Endodermal cell (in vitro differentiated cells): ENCODE measurements at regions not wholly inside any gene's neighbourhood (a gene's known extent, or its start where the extent isn't known, plus 50 kb on each side); places are given as distances from the start of the nearest gene placed in this dataset.

Source experiments
- DNase-seq: peaks from one replicate; pipeline ENCODE4 v3.0.0-alpha.2; 2017
- H3K27ac ChIP-seq: 2 replicates; pipeline ENCODE4 v1.5.1; 2013; ENCODE audit warnings: mild to moderate bottlenecking, low read depth, low read length, moderate library complexity
- H3K27me3 ChIP-seq: 2 replicates; pipeline ENCODE4 v1.6.1; 2013; ENCODE audit warnings: mild to moderate bottlenecking, low read length, moderate library complexity; ENCODE audit not compliant: insufficient read depth, control insufficient read depth, poor library complexity, severe bottlenecking
- H3K36me3 ChIP-seq: 2 replicates; pipeline ENCODE4 v1.7.0; 2013; ENCODE audit warnings: mild to moderate bottlenecking, low read length, moderate library complexity; ENCODE audit not compliant: control insufficient read depth, insufficient read depth
- H3K4me1 ChIP-seq: one replicate; pipeline ENCODE4 v1.7.0; 2013; ENCODE audit warnings: low read length; ENCODE audit not compliant: control insufficient read depth, insufficient read depth
- H3K4me3 ChIP-seq: 2 replicates; pipeline ENCODE4 v1.5.1; 2013; ENCODE audit warnings: mild to moderate bottlenecking, low read length, moderate library complexity
- H3K9ac ChIP-seq: 2 replicates; pipeline ENCODE4 v1.6.1; 2013; ENCODE audit warnings: mild to moderate bottlenecking, low read length, moderate library complexity; ENCODE audit not compliant: poor library complexity, severe bottlenecking; ENCODE audit errors: extremely low read depth
- H3K9me3 ChIP-seq: 2 replicates; pipeline ENCODE4 v1.6.1; 2013; ENCODE audit warnings: mild to moderate bottlenecking, low read length, moderate library complexity; ENCODE audit not compliant: control insufficient read depth
- H3K27ac Mint-ChIP-seq: 2 replicates; pipeline ENCODE4 v1.8.0; 2020; ENCODE audit warnings: mixed read lengths
- H3K27me3 Mint-ChIP-seq: 2 replicates; pipeline ENCODE4 v1.8.0; 2021; ENCODE audit warnings: mild to moderate bottlenecking, mixed read lengths; ENCODE audit not compliant: insufficient read depth
- H3K36me3 Mint-ChIP-seq: 2 replicates; pipeline ENCODE4 v1.8.0; 2020; ENCODE audit warnings: low read depth, mixed read lengths
- H3K4me1 Mint-ChIP-seq: 2 replicates; pipeline ENCODE4 v1.8.0; 2020; ENCODE audit warnings: mixed read lengths
- H3K4me3 Mint-ChIP-seq: 2 replicates; pipeline ENCODE4 v1.8.0; 2020; ENCODE audit warnings: mild to moderate bottlenecking, moderate library complexity, mixed read lengths
- H3K9me3 Mint-ChIP-seq: 2 replicates; pipeline ENCODE4 v1.8.0; 2020; ENCODE audit warnings: mild to moderate bottlenecking, mixed read lengths
- CTCF ChIP-seq: fragments of 200-600 bp; sonication (generic); conservative IDR thresholded peaks from 2 replicates; pipeline ENCODE4 v1.5.0; 2021; ENCODE audit warnings: antibody characterized with exemption, mild to moderate bottlenecking
- WGBS, 2 experiments: methylation state at CpG; one replicate each; pipeline versions ENCODE4 v1.1.5 to v1.1.7; 2013; ENCODE audit warnings: missing lambda C conversion rate in 2 of 2, mixed read lengths in 1 of 2; ENCODE audit not compliant: insufficient coverage in 1 of 2, insufficient read length in 1 of 2; 5-methylcytosine and 5-hydroxymethylcytosine counted together

- H3K4me1 Mint-ChIP-seq, result peaks cover 10% of the 10 kb centered on the region
- no peaks in the 10 kb centered on the region for H3K36me3 Mint-ChIP-seq
- DNase-seq, result no peak
- no peaks in the 10 kb centered on the region for H3K27me3 Mint-ChIP-seq
- H3K9me3 ChIP-seq, result no peaks in the 10 kb centered on the region
- H3K27ac ChIP-seq, result no peak overlapping the region
- WGBS, 2 experiments, result 93 to 100% methylated on average over 2 to 3 of the region's 3 CpGs
- no peak overlapping the region for H3K9ac ChIP-seq
- no peak overlapping the region for H3K4me3 Mint-ChIP-seq
- no peaks in the 10 kb centered on the region for H3K27me3 ChIP-seq
- H3K27ac Mint-ChIP-seq, result no peak overlapping the region
- H3K4me1 ChIP-seq, result no peaks in the 10 kb centered on the region
- no peaks in the 10 kb centered on the region for H3K9me3 Mint-ChIP-seq
- no peak overlapping the region for H3K4me3 ChIP-seq
- no peaks in the 10 kb centered on the region for H3K36me3 ChIP-seq
- TF ChIP-seq CTCF, result no peak
These were observed 309.0 kb downstream of the CENPC start for GRCh38 chr4:67236318-67236717.

- Mint-ChIP-seq H3K27ac (no peak overlapping the region), H3K4me3 (no peak overlapping the region), H3K9me3 (no peaks in the 10 kb centered on the region), H3K27me3 (no peaks in the 10 kb centered on the region), H3K36me3 (no peaks in the 10 kb centered on the region), H3K4me1 (no peaks in the 10 kb centered on the region)
- Histone ChIP-seq H3K4me3 (no peak overlapping the region), H3K36me3 (no peaks in the 10 kb centered on the region), H3K9me3 (no peaks in the 10 kb centered on the region), H3K27ac (no peak overlapping the region), H3K27me3 (no peaks in the 10 kb centered on the region), H3K9ac (no peak overlapping the region), H3K4me1 (no peaks in the 10 kb centered on the region)
- no peak for DNase-seq
- WGBS, 2 experiments, result 78% methylated on average over 2 of the region's 2 CpGs; no CpG with 5 or more reads in 1 of the 2 experiments
- TF ChIP-seq CTCF, result no peak
These were observed 311.0 kb downstream of the CENPC start for GRCh38 chr4:67234296-67234695.

GRCh38 chr4:67229148-67229547 lies 316.2 kb downstream of the CENPC start:
- H3K9me3 Mint-ChIP-seq, result no peaks in the 10 kb centered on the region
- no peak overlapping the region for H3K4me3 Mint-ChIP-seq
- no peaks in the 10 kb centered on the region for H3K36me3 Mint-ChIP-seq
- TF ChIP-seq CTCF, result no peak
- H3K4me1 Mint-ChIP-seq, result no peaks in the 10 kb centered on the region
- H3K4me1 ChIP-seq, result no peaks in the 10 kb centered on the region
- no peaks in the 10 kb centered on the region for H3K27me3 ChIP-seq
- no peak overlapping the region for H3K4me3 ChIP-seq
- no peak overlapping the region for H3K27ac ChIP-seq
- H3K36me3 ChIP-seq, result no peaks in the 10 kb centered on the region
- no peaks in the 10 kb centered on the region for H3K9me3 ChIP-seq
- 93 to 100% methylated on average over 1 to 5 of the region's 5 CpGs for WGBS, 2 experiments
- no peak overlapping the region for H3K27ac Mint-ChIP-seq
- no peak overlapping the region for H3K9ac ChIP-seq
- no peaks in the 10 kb centered on the region for H3K27me3 Mint-ChIP-seq
- DNase-seq, result no peak
